Mesodermal cell (in vitro differentiated cells): ENCODE measurements at regions not wholly inside any gene's neighbourhood (a gene's known extent, or its start where the extent isn't known, plus 50 kb on each side); places are given as distances from the start of the nearest gene placed in this dataset.

Source experiments
- H3K27ac ChIP-seq: 2 replicates; pipeline ENCODE4 v1.7.0; 2013; ENCODE audit warnings: mild to moderate bottlenecking, low read depth, low read length, moderate library complexity; ENCODE audit not compliant: severe bottlenecking
- H3K36me3 ChIP-seq: 2 replicates; pipeline ENCODE4 v1.7.1; 2013; ENCODE audit warnings: mild to moderate bottlenecking, low read length, moderate library complexity; ENCODE audit not compliant: control insufficient read depth, insufficient read depth
- H3K4me1 ChIP-seq: one replicate; pipeline ENCODE4 v1.7.1; 2013; ENCODE audit warnings: mild to moderate bottlenecking, low read length; ENCODE audit not compliant: insufficient read depth, control insufficient read depth, poor library complexity, severe bottlenecking
- H3K4me3 ChIP-seq: 2 replicates; pipeline ENCODE4 v1.7.0; 2013; ENCODE audit warnings: low read length, control low read depth, mild to moderate bottlenecking; ENCODE audit not compliant: insufficient read depth, poor library complexity, severe bottlenecking; ENCODE audit errors: extremely low read depth
- H3K9me3 ChIP-seq: 2 replicates; pipeline ENCODE4 v1.7.1; 2013; ENCODE audit warnings: mild to moderate bottlenecking, low read length, moderate library complexity; ENCODE audit not compliant: control insufficient read depth
- WGBS, 2 experiments: methylation state at CpG; one replicate each; pipeline ENCODE4 v1.1.5; 2013; ENCODE audit warnings: missing lambda C conversion rate in 2 of 2; ENCODE audit not compliant: insufficient coverage in 2 of 2; 5-methylcytosine and 5-hydroxymethylcytosine counted together

DNA sequence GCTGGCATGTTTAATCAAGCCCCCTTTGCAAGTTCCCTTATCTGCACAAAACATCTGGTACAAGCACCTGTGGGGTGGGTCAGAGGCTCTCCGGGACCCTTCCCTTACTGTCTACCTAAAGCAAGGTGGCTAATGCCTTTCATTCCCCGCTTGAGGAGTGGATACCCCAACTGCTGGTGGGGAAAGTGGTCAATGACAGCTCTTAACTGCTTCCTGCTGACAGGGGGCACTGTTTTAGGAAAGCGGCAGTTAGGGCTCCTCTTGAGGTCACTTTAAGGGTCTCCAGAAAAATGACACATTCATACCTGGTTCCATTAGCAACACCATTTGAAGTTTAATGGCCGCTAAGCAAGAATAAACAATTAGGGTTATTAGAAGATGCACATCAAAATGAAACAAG, 761.8 kb upstream of the PHF14 start:
- WGBS, 2 experiments: 92 to 94% methylated on average over 2 of the region's 4 CpGs
- Histone ChIP-seq H3K27ac (no peak overlapping the region), H3K4me1 (no peaks in the 10 kb centered on the region), H3K36me3 (no peaks in the 10 kb centered on the region), H3K4me3 (no peak overlapping the region), H3K9me3 (peaks cover 7% of the 10 kb centered on the region)

DNA sequence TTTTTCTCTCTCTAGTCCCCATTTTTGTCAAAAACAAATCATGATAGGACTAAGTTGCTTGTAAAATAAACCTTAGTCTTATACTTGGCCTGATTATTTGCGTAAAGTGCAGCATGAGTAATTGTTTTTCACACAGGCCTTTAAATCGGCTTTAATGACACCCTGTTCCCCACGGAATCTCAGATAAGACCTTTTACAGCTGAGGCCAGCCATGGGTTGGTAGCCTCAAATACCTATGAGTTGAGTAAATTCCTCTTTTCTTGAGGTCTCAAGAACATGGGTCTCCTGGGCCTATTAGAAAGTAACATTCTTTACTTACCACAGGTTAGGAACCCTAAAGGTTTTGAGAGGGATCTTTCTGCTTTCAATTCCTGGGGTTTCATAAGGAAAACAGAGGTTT, 761.0 kb upstream of the PHF14 start:
- H3K27ac ChIP-seq: no peak overlapping the region
- H3K4me1 ChIP-seq: no peaks in the 10 kb centered on the region
- H3K36me3 ChIP-seq: no peaks in the 10 kb centered on the region
- H3K4me3 ChIP-seq: no peak overlapping the region
- H3K9me3 ChIP-seq: peaks cover 7% of the 10 kb centered on the region
- WGBS, 2 experiments: 79 to 97% methylated on average over 3 of the region's 3 CpGs

- Histone ChIP-seq H3K4me3 (no peak overlapping the region), H3K4me1 (no peaks in the 10 kb centered on the region), H3K36me3 (no peaks in the 10 kb centered on the region), H3K27ac (no peak overlapping the region), H3K9me3 (peaks cover 7% of the 10 kb centered on the region)
- no CpG with 5 or more reads among the region's 2 CpGs for WGBS, 2 experiments
Observed at GRCh38 chr7:10216462-10216861, 757.2 kb upstream of the PHF14 start.

GRCh38 chr7:10221084-10221483, 752.6 kb upstream of the PHF14 start:
- Histone ChIP-seq H3K4me3 (no peak overlapping the region), H3K27ac (no peak overlapping the region), H3K9me3 (no peaks in the 10 kb centered on the region), H3K4me1 (no peaks in the 10 kb centered on the region), H3K36me3 (no peaks in the 10 kb centered on the region)

GRCh38 chr7:10222976-10223375, 750.7 kb upstream of the PHF14 start:
- H3K36me3 ChIP-seq: no peaks in the 10 kb centered on the region
- H3K27ac ChIP-seq: no peak overlapping the region
- H3K9me3 ChIP-seq: no peaks in the 10 kb centered on the region
- no peak overlapping the region for H3K4me3 ChIP-seq
- no peaks in the 10 kb centered on the region for H3K4me1 ChIP-seq
- WGBS, 2 experiments: 80% methylated on average over 1 of the region's 2 CpGs; no CpG with 5 or more reads in 1 of the 2 experiments

DNA sequence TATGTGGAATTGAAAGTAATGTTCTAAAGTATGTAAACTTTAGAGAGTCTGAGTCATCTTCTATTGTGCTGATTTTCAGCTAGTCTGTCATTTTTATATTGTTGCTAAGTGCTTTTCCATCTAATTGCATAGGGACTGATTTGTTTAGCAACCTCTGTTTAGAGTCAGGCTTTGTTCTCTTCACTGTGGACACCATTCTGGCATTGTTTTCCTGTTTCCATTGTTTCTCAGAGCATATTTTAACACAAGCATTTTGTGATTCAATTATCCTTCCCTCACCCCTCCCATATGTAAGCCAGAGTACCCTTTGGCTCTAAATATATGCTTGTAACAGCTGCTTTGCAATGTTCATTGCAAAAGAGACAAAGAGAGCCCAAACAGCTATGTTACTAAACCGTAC, 748.4 kb upstream of the PHF14 start:
- WGBS, 2 experiments: no CpG with 5 or more reads among the region's 1 CpG
- H3K27ac ChIP-seq: no peak overlapping the region
- H3K9me3 ChIP-seq: no peaks in the 10 kb centered on the region
- no peaks in the 10 kb centered on the region for H3K4me1 ChIP-seq
- no peak overlapping the region for H3K4me3 ChIP-seq
- no peaks in the 10 kb centered on the region for H3K36me3 ChIP-seq

- WGBS, 2 experiments: 100% methylated on average over 1 of the region's 2 CpGs; no CpG with 5 or more reads in 1 of the 2 experiments
- H3K4me3 ChIP-seq: no peak overlapping the region
- H3K4me1 ChIP-seq: peaks cover 17% of the 10 kb centered on the region
- H3K27ac ChIP-seq: peak overlapping the region; percentile 82
- H3K36me3 ChIP-seq: no peaks in the 10 kb centered on the region
- H3K9me3 ChIP-seq: no peaks in the 10 kb centered on the region
Observed at GRCh38 chr7:10237306-10237705, 736.4 kb upstream of the PHF14 start.

- Histone ChIP-seq H3K4me3 (no peak overlapping the region), H3K27ac (no peak overlapping the region), H3K9me3 (no peaks in the 10 kb centered on the region), H3K36me3 (no peaks in the 10 kb centered on the region), H3K4me1 (peaks cover 17% of the 10 kb centered on the region)
- WGBS, 2 experiments: no CpG with 5 or more reads among the region's 1 CpG
Observed at GRCh38 chr7:10238641-10239040, 735.0 kb upstream of the PHF14 start.

GRCh38 chr7:10239695-10240345, 733.9 kb upstream of the PHF14 start:
- Histone ChIP-seq H3K36me3 (no peaks in the 10 kb centered on the region), H3K27ac (peak overlapping the region; percentile 56), H3K4me3 (no peak overlapping the region), H3K9me3 (no peaks in the 10 kb centered on the region), H3K4me1 (peaks cover 17% of the 10 kb centered on the region)
- 50 to 71% methylated on average over 1 of the region's 3 CpGs for WGBS, 2 experiments

- peaks cover 19% of the 10 kb centered on the region for H3K9me3 ChIP-seq
- H3K27ac ChIP-seq: no peak overlapping the region
- H3K4me1 ChIP-seq: no peaks in the 10 kb centered on the region
- H3K36me3 ChIP-seq: no peaks in the 10 kb centered on the region
- no peak overlapping the region for H3K4me3 ChIP-seq
Observed at GRCh38 chr7:10245406-10245805, 728.3 kb upstream of the PHF14 start.

GRCh38 chr7:10257438-10257837, 716.2 kb upstream of the PHF14 start:
- H3K4me1 ChIP-seq: no peaks in the 10 kb centered on the region
- no peak overlapping the region for H3K4me3 ChIP-seq
- H3K9me3 ChIP-seq: no peaks in the 10 kb centered on the region
- H3K27ac ChIP-seq: no peak overlapping the region
- WGBS, 2 experiments: 83% methylated on average over 2 of the region's 5 CpGs; no CpG with 5 or more reads in 1 of the 2 experiments
- no peaks in the 10 kb centered on the region for H3K36me3 ChIP-seq
